ENCODE measurements at regions not wholly inside any gene's neighbourhood (a gene's known extent, or its start where the extent isn't known, plus 50 kb on each side); places are given as distances from the start of the nearest gene placed in this dataset.
"Not testable (repeated sequence)": the region's sequence is repeated elsewhere in the genome, so short reads cannot be mapped to it uniquely, and the experiment has no call there.

- DNase-seq = not testable (repeated sequence)
These were observed 72.7 kb upstream of the NPIPB12 start for GRCh38 chr16:29578898-29579297.

GRCh38 chr16:29581764-29582163 is 75.6 kb upstream of the NPIPB12 start:
- DNase-seq = not testable (repeated sequence)

- not testable (repeated sequence) for DNase-seq
These were observed 71.1 kb upstream of the SPN start for GRCh38 chr16:29591919-29592318.

GRCh38 chr16:29594269-29594925 is 68.7 kb upstream of the SPN start:
- peak; percentile 56 for DNase-seq

GRCh38 chr16:29594926-29595838 is 67.9 kb upstream of the SPN start:
- DNase-seq = peak; percentile 97

- DNase-seq = not testable (repeated sequence)
These were observed 66.0 kb upstream of the SPN start for GRCh38 chr16:29597030-29597429.

GRCh38 chr16:29600111-29601000 is 62.7 kb upstream of the SPN start:
- DNase-seq = not testable (repeated sequence)

GRCh38 chr16:29602247-29602625 is 60.8 kb upstream of the SPN start:
- DNase-seq = not testable (repeated sequence)

GRCh38 chr16:29602683-29603088 is 60.4 kb upstream of the SPN start:
- not testable (repeated sequence) for DNase-seq

- not testable (repeated sequence) for DNase-seq
These were observed 58.2 kb upstream of the SPN start for GRCh38 chr16:29604631-29605549.

- DNase-seq = not testable (repeated sequence)
These were observed 57.3 kb upstream of the SPN start for GRCh38 chr16:29605593-29606205.

- not testable (repeated sequence) for DNase-seq
These were observed 56.2 kb upstream of the SPN start for GRCh38 chr16:29606669-29607427.

GRCh38 chr16:29607428-29607823 is 55.6 kb upstream of the SPN start:
- peak; percentile 33 for DNase-seq

- not testable (repeated sequence) for DNase-seq
These were observed 50.4 kb upstream of the SPN start for GRCh38 chr16:29612381-29613306.
